SK-N-SH treated with all-trans-retinoic acid at 6 μM for 48 hours (cell line): ENCODE measurements at regions not wholly inside any gene's neighbourhood (a gene's known extent, or its start where the extent isn't known, plus 50 kb on each side); places are given as distances from the start of the nearest gene placed in this dataset.

ENCODE experiments used
- ATAC-seq: fragments of 200-7000 bp; cut with Tn5 transposase; 3 replicates; pipeline ENCODE4 v1.9.1; 2020; ENCODE audit warnings: mild to moderate bottlenecking, moderate library complexity
- CSRNP3 ChIP-seq: fragments of 250-450 bp; sonication (Bioruptor Pico); IDR thresholded peaks from 2 replicates; pipeline ENCODE4 v1.5.1; 2021; ENCODE audit warnings: mild to moderate bottlenecking, moderate library complexity
- ISL1 ChIP-seq: fragments of 250-450 bp; sonication (Bioruptor Pico); IDR thresholded peaks from 2 replicates; pipeline ENCODE4 v2.1.2; 2022; ENCODE audit warnings: mild to moderate bottlenecking, moderate library complexity
- OSR1 ChIP-seq: fragments of 250-450 bp; sonication (Bioruptor Pico); IDR thresholded peaks from 2 replicates; pipeline ENCODE4 v1.8.0; 2022; ENCODE audit warnings: moderate library complexity, mild to moderate bottlenecking, inconsistent platforms
- POU6F1 ChIP-seq: fragments of 250-450 bp; sonication (Bioruptor Pico); IDR thresholded peaks from 2 replicates; pipeline ENCODE4 v1.8.0; 2021; ENCODE audit warnings: low read depth, mild to moderate bottlenecking, moderate library complexity, borderline replicate concordance
- PPARA ChIP-seq: fragments of 250-450 bp; sonication (Bioruptor Pico); IDR thresholded peaks from 2 replicates; pipeline ENCODE4 v1.5.0; 2020; ENCODE audit warnings: mild to moderate bottlenecking, borderline replicate concordance
- RARB ChIP-seq: fragments of 250-450 bp; sonication (Bioruptor Pico); IDR thresholded peaks from 2 replicates; pipeline ENCODE4 v1.8.0; 2021; ENCODE audit warnings: mild to moderate bottlenecking, moderate library complexity
- SNAI2 ChIP-seq: fragments of 250-450 bp; sonication (Bioruptor Pico); IDR thresholded peaks from 2 replicates; pipeline ENCODE4 v1.5.0; 2020; ENCODE audit warnings: mild to moderate bottlenecking, moderate library complexity
- TCF4 ChIP-seq: fragments of 250-450 bp; sonication (Bioruptor Pico); IDR thresholded peaks from 2 replicates; pipeline ENCODE4 v1.8.0; 2021; ENCODE audit warnings: mild to moderate bottlenecking, moderate library complexity, borderline replicate concordance
- TSHZ2 ChIP-seq: fragments of 250-450 bp; sonication (Bioruptor Pico); IDR thresholded peaks from 2 replicates; pipeline ENCODE4 v1.5.0; 2020; ENCODE audit warnings: mild to moderate bottlenecking, moderate library complexity
- ZC3H10 ChIP-seq: fragments of 250-450 bp; sonication (Bioruptor Pico); IDR thresholded peaks from 2 replicates; pipeline ENCODE4 v1.5.1; 2021; ENCODE audit warnings: mild to moderate bottlenecking, moderate library complexity
- ZFP3 ChIP-seq: fragments of 250-450 bp; sonication (Bioruptor Pico); IDR thresholded peaks from 2 replicates; pipeline ENCODE4 v1.5.0; 2020; ENCODE audit warnings: mild to moderate bottlenecking, moderate library complexity
- ZFP30 ChIP-seq: fragments of 450-650 bp; formaldehyde crosslinking; IDR thresholded peaks from 2 replicates; pipeline ENCODE4 v1.5.0; 2022; ENCODE audit warnings: mild to moderate bottlenecking, moderate library complexity
- ZNF70 ChIP-seq: fragments of 450-650 bp; formaldehyde crosslinking; IDR thresholded peaks from 2 replicates; pipeline ENCODE4 v1.5.0; 2020; ENCODE audit warnings: mild to moderate bottlenecking, moderate library complexity
- TF ChIP-seq, protein P1 (sequence below): fragments of 250-450 bp; sonication (Bioruptor Pico); IDR thresholded peaks from 2 replicates; pipeline ENCODE4 v1.8.0; 2020; ENCODE audit warnings: mild to moderate bottlenecking, moderate library complexity, borderline replicate concordance

DNA sequence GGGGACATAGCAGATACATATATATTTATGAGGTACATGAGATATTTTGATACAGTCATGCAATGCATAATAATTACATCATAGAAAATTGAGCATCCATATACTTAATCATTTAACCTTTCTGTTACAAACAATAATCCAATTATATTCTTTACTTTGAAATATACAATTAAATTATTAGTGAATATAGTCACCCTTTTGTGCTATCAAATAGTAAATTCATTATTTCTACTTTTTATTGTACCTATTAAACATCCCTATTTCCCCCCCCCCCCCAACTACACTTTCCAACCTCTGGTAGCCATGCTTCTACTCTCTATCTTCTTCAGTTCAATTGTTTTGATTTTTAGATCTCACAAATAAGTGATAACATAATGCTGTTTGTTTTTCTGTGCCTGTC lies 719.1 kb downstream of the ZBBX start (continued):
- TF ChIP-seq CSRNP3 (CRISPR knock-in tag) (no peak), ZFP3 (CRISPR knock-in tag) (no peak), ZNF70 (CRISPR knock-in tag) (no peak)

DNA sequence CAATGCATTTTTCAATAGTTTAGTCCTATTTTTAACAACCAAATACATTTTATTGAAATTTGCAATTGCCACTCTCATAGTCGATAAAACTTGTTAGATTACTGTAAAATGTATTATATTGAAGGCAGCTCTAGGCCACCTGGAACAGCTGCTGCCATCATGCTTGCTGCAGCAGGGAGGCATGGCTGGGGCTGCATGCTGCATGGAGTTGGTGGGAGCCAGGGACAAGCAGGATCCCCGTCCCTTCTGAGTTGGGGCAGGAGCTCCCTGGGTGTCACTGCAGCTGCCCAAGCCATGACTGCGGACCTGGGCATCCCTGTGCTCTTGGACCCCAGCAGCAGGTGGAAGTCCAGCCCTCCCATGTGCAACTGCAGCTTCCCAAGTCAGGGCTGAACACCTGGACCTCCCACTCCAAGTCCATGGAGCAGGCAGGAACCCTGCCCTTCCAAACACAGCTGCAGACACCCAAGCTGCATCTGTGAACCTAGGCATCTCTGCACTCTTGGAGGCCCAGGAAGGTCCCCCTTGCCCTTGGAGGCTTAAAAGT lies 742.0 kb downstream of the ZBBX start:
- no peak for TF ChIP-seq SNAI2 (CRISPR knock-in tag)
- TF ChIP-seq OSR1 (CRISPR knock-in tag): no peak
- TF ChIP-seq POU6F1 (CRISPR knock-in tag): no peak
- TF ChIP-seq ZFP3 (CRISPR knock-in tag): no peak
- no peak for TF ChIP-seq ZC3H10 (CRISPR knock-in tag)
- no peak for ATAC-seq

GRCh38 chr3:166634091-166634746 lies 745.9 kb downstream of the ZBBX start:
- no peak for ATAC-seq
- no peak for TF ChIP-seq CSRNP3 (CRISPR knock-in tag)
- TF ChIP-seq ISL1 (CRISPR knock-in tag): no peak
- no peak for TF ChIP-seq TSHZ2
- TF ChIP-seq, all 23 proteins: peak for 0

DNA sequence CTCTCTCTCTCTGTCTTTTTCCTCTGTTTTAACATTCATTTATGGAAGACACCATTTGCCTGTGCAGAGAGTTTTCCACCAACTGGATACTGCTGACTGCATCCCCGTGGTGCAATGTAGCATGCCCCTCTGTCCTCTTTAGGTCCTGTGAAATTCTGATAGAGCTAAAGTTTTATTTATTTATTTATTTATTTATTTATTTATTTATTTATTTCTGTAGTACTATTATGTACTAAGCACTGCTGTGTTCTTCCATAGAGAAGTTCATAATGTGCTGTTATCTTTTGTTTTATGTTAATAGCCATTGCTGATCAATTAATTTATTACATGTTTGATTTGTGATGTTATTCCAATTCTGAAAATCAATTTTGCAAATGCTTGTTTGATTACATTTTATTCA lies 749.9 kb downstream of the ZBBX start:
- ATAC-seq: no peak
- TF ChIP-seq TSHZ2: no peak
- no peak for TF ChIP-seq TCF4 (CRISPR knock-in tag)
- TF ChIP-seq POU6F1 (CRISPR knock-in tag): no peak
- no peak for TF ChIP-seq PPARA (CRISPR knock-in tag)
- TF ChIP-seq, protein P1, sequence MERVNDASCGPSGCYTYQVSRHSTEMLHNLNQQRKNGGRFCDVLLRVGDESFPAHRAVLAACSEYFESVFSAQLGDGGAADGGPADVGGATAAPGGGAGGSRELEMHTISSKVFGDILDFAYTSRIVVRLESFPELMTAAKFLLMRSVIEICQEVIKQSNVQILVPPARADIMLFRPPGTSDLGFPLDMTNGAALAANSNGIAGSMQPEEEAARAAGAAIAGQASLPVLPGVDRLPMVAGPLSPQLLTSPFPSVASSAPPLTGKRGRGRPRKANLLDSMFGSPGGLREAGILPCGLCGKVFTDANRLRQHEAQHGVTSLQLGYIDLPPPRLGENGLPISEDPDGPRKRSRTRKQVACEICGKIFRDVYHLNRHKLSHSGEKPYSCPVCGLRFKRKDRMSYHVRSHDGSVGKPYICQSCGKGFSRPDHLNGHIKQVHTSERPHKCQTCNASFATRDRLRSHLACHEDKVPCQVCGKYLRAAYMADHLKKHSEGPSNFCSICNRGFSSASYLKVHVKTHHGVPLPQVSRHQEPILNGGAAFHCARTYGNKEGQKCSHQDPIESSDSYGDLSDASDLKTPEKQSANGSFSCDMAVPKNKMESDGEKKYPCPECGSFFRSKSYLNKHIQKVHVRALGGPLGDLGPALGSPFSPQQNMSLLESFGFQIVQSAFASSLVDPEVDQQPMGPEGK (CRISPR knock-in tag): no peak
- no peak for TF ChIP-seq ZFP30
- no peak for TF ChIP-seq RARB
- no peak for TF ChIP-seq ZC3H10 (CRISPR knock-in tag)
